Hepatocyte (in vitro differentiated cells): ENCODE measurements at regions not wholly inside any gene's neighbourhood (a gene's known extent, or its start where the extent isn't known, plus 50 kb on each side); places are given as distances from the start of the nearest gene placed in this dataset.

Source experiments
- EZH2 ChIP-seq: fragments of 200-600 bp; sonication (generic); IDR thresholded peaks from 2 replicates; pipeline ENCODE4 v1.6.1; 2016; ENCODE audit warnings: antibody characterized with exemption, mild to moderate bottlenecking, borderline replicate concordance
- TF ChIP-seq, protein P1 (sequence below): fragments of 200-600 bp; sonication (generic); IDR thresholded peaks from 2 replicates; pipeline ENCODE4 v1.5.1; 2016; ENCODE audit warnings: antibody characterized with exemption, mild to moderate bottlenecking; ENCODE audit not compliant: poor library complexity

DNA sequence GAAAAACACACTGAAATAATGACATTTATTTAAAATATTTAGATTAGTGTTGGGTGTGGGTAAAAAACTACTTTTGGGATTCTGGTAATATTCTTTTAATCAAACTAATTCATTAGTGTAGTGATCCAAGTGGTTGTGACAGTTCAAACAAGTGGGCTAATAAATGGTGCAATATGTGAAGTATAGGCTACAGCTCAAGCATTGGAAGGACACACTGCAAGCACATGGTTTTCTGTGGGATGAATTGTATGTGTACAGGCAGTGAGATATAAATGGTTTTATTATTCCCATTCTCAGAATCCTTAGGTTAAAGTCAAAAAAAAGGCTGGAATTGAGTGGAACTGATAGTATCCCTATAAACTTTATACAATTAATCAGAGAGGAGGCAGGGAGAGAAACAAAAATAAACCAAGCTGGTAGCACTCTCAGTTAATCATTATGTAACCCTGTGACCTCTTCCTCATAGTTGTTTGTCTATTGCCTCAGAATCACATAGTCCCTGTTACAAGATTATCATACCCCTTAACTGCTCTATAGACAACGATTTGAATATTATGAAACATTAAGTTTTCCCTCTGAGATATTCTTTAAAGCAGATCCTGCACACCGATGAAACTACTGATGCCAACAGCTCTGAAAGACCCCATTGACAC lies 1755.4 kb upstream of the ACO1 start:
- TF ChIP-seq, protein P1, sequence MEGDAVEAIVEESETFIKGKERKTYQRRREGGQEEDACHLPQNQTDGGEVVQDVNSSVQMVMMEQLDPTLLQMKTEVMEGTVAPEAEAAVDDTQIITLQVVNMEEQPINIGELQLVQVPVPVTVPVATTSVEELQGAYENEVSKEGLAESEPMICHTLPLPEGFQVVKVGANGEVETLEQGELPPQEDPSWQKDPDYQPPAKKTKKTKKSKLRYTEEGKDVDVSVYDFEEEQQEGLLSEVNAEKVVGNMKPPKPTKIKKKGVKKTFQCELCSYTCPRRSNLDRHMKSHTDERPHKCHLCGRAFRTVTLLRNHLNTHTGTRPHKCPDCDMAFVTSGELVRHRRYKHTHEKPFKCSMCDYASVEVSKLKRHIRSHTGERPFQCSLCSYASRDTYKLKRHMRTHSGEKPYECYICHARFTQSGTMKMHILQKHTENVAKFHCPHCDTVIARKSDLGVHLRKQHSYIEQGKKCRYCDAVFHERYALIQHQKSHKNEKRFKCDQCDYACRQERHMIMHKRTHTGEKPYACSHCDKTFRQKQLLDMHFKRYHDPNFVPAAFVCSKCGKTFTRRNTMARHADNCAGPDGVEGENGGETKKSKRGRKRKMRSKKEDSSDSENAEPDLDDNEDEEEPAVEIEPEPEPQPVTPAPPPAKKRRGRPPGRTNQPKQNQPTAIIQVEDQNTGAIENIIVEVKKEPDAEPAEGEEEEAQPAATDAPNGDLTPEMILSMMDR: no peak
- TF ChIP-seq EZH2: no peak
